ENCODE measurements at regions not wholly inside any gene's neighbourhood (a gene's known extent, or its start where the extent isn't known, plus 50 kb on each side); places are given as distances from the start of the nearest gene placed in this dataset.
A peak's percentile ranks its signal among the peaks of the same experiment; 100 is the strongest.

DNA sequence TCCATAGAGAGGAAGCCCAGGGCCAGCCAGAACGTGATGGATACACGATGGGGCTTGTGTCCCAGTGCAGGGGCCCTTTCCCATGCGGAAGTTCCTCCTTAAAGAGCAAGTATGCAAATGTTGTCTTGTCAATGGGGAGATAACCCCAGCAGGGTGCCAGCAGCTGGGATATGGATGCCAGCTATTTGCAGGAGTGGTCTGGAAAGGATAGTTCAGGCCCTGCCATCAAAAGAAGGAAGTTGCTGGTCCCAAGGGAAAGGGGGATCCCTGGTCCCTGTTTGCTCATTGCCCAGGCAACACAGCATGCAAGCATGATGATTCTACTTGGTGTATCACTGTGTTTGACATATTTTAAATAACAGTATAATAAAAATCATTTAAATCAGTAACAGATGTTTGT lies 73.1 kb upstream of the HECW1 start:
- Histone ChIP-seq H3F3A (replicated peaks; ENCODE audit: low read depth) (no peaks in the 10 kb centered on the region), H3K4me1 (ENCODE audit: insufficient read depth) (peaks cover 5% of the 10 kb centered on the region; the same call in 1 of the 2 replicates), H3K4me2 (no peak overlapping the region), H3K4me3 (no peak overlapping the region), H4K20me1 (replicated peaks; ENCODE audit: insufficient read depth) (no peaks in the 10 kb centered on the region), H3K36me3 (ENCODE audit: insufficient read depth) (no peaks in the 10 kb centered on the region), H3K27ac (ENCODE audit: low read depth) (no peak overlapping the region), H3K79me2 (replicated peaks; ENCODE audit: insufficient read depth) (no peaks in the 10 kb centered on the region), H2AFZ (no peak overlapping the region), H3K9me2 (ENCODE audit: insufficient read depth) (peaks cover 15% of the 10 kb centered on the region), H3K27me3 (ENCODE audit: insufficient read depth) (no peaks in the 10 kb centered on the region)
- peaks cover 14% of the 10 kb centered on the region for H3K4me1 Mint-ChIP-seq
- H3K36me3 Mint-ChIP-seq (ENCODE audit: low read depth) = no peaks in the 10 kb centered on the region
- H3K27ac Mint-ChIP-seq = no peak overlapping the region
- TF ChIP-seq, protein P1, sequence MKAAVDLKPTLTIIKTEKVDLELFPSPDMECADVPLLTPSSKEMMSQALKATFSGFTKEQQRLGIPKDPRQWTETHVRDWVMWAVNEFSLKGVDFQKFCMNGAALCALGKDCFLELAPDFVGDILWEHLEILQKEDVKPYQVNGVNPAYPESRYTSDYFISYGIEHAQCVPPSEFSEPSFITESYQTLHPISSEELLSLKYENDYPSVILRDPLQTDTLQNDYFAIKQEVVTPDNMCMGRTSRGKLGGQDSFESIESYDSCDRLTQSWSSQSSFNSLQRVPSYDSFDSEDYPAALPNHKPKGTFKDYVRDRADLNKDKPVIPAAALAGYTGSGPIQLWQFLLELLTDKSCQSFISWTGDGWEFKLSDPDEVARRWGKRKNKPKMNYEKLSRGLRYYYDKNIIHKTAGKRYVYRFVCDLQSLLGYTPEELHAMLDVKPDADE (IDR thresholded peaks at IDR 0.05) = no peak
- no peak for TF ChIP-seq POLR2AphosphoS5 (IDR thresholded peaks at IDR 0.05; ENCODE audit: low read depth)
- TF ChIP-seq ZNF331 (CRISPR knock-in tag; IDR thresholded peaks at IDR 0.05; ENCODE audit: low read depth) = no peak
- TF ChIP-seq NANOG (IDR thresholded peaks at IDR 0.05; ENCODE audit: borderline replicate concordance) = no peak
- TF ChIP-seq EZH2 (IDR thresholded peaks at IDR 0.05; ENCODE audit: low read depth, unreplicated experiment) = no peak
- no peak for TF ChIP-seq STAT1 (IDR thresholded peaks at IDR 0.05; ENCODE audit: unreplicated experiment)
- no peak for TF ChIP-seq ZNF114 (CRISPR knock-in tag; IDR thresholded peaks at IDR 0.05)
- TF ChIP-seq, protein P2, sequence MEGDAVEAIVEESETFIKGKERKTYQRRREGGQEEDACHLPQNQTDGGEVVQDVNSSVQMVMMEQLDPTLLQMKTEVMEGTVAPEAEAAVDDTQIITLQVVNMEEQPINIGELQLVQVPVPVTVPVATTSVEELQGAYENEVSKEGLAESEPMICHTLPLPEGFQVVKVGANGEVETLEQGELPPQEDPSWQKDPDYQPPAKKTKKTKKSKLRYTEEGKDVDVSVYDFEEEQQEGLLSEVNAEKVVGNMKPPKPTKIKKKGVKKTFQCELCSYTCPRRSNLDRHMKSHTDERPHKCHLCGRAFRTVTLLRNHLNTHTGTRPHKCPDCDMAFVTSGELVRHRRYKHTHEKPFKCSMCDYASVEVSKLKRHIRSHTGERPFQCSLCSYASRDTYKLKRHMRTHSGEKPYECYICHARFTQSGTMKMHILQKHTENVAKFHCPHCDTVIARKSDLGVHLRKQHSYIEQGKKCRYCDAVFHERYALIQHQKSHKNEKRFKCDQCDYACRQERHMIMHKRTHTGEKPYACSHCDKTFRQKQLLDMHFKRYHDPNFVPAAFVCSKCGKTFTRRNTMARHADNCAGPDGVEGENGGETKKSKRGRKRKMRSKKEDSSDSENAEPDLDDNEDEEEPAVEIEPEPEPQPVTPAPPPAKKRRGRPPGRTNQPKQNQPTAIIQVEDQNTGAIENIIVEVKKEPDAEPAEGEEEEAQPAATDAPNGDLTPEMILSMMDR (conservative IDR thresholded peaks at IDR 0.05; ENCODE audit: low read depth in 2 of 2) = no peak
- TF ChIP-seq EZH2phosphoT487 (IDR thresholded peaks at IDR 0.05; ENCODE audit: unreplicated experiment) = no peak
- TF ChIP-seq, protein P3, sequence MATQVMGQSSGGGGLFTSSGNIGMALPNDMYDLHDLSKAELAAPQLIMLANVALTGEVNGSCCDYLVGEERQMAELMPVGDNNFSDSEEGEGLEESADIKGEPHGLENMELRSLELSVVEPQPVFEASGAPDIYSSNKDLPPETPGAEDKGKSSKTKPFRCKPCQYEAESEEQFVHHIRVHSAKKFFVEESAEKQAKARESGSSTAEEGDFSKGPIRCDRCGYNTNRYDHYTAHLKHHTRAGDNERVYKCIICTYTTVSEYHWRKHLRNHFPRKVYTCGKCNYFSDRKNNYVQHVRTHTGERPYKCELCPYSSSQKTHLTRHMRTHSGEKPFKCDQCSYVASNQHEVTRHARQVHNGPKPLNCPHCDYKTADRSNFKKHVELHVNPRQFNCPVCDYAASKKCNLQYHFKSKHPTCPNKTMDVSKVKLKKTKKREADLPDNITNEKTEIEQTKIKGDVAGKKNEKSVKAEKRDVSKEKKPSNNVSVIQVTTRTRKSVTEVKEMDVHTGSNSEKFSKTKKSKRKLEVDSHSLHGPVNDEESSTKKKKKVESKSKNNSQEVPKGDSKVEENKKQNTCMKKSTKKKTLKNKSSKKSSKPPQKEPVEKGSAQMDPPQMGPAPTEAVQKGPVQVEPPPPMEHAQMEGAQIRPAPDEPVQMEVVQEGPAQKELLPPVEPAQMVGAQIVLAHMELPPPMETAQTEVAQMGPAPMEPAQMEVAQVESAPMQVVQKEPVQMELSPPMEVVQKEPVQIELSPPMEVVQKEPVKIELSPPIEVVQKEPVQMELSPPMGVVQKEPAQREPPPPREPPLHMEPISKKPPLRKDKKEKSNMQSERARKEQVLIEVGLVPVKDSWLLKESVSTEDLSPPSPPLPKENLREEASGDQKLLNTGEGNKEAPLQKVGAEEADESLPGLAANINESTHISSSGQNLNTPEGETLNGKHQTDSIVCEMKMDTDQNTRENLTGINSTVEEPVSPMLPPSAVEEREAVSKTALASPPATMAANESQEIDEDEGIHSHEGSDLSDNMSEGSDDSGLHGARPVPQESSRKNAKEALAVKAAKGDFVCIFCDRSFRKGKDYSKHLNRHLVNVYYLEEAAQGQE (IDR thresholded peaks at IDR 0.05; ENCODE audit: unreplicated experiment) = no peak
- no peak for TF ChIP-seq JUNB (IDR thresholded peaks at IDR 0.05; ENCODE audit: unreplicated experiment)
- TF ChIP-seq, protein P4, sequence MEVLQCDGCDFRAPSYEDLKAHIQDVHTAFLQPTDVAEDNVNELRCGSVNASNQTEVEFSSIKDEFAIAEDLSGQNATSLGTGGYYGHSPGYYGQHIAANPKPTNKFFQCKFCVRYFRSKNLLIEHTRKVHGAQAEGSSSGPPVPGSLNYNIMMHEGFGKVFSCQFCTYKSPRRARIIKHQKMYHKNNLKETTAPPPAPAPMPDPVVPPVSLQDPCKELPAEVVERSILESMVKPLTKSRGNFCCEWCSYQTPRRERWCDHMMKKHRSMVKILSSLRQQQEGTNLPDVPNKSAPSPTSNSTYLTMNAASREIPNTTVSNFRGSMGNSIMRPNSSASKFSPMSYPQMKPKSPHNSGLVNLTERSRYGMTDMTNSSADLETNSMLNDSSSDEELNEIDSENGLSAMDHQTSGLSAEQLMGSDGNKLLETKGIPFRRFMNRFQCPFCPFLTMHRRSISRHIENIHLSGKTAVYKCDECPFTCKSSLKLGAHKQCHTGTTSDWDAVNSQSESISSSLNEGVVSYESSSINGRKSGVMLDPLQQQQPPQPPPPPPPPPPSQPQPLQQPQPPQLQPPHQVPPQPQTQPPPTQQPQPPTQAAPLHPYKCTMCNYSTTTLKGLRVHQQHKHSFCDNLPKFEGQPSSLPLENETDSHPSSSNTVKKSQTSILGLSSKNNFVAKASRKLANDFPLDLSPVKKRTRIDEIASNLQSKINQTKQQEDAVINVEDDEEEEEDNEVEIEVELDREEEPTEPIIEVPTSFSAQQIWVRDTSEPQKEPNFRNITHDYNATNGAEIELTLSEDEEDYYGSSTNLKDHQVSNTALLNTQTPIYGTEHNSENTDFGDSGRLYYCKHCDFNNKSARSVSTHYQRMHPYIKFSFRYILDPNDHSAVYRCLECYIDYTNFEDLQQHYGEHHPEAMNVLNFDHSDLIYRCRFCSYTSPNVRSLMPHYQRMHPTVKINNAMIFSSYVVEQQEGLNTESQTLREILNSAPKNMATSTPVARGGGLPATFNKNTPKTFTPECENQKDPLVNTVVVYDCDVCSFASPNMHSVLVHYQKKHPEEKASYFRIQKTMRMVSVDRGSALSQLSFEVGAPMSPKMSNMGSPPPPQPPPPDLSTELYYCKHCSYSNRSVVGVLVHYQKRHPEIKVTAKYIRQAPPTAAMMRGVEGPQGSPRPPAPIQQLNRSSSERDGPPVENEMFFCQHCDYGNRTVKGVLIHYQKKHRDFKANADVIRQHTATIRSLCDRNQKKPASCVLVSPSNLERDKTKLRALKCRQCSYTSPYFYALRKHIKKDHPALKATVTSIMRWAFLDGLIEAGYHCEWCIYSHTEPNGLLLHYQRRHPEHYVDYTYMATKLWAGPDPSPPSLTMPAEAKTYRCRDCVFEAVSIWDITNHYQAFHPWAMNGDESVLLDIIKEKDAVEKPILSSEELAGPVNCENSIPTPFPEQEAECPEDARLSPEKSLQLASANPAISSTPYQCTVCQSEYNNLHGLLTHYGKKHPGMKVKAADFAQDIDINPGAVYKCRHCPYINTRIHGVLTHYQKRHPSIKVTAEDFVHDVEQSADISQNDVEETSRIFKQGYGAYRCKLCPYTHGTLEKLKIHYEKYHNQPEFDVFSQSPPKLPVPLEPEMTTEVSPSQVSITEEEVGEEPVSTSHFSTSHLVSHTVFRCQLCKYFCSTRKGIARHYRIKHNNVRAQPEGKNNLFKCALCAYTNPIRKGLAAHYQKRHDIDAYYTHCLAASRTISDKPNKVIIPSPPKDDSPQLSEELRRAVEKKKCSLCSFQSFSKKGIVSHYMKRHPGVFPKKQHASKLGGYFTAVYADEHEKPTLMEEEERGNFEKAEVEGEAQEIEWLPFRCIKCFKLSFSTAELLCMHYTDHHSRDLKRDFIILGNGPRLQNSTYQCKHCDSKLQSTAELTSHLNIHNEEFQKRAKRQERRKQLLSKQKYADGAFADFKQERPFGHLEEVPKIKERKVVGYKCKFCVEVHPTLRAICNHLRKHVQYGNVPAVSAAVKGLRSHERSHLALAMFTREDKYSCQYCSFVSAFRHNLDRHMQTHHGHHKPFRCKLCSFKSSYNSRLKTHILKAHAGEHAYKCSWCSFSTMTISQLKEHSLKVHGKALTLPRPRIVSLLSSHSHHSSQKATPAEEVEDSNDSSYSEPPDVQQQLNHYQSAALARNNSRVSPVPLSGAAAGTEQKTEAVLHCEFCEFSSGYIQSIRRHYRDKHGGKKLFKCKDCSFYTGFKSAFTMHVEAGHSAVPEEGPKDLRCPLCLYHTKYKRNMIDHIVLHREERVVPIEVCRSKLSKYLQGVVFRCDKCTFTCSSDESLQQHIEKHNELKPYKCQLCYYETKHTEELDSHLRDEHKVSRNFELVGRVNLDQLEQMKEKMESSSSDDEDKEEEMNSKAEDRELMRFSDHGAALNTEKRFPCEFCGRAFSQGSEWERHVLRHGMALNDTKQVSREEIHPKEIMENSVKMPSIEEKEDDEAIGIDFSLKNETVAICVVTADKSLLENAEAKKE (CRISPR knock-in tag; IDR thresholded peaks at IDR 0.05) = no peak; the same call in 1 of the 2 replicates
- no peak for TF ChIP-seq CREB1 (CRISPR knock-in tag; IDR thresholded peaks at IDR 0.05; ENCODE audit: low read depth)
- H3K27me3 Mint-ChIP-seq (ENCODE audit: insufficient read depth, low read depth, poor library complexity) = no peaks in the 10 kb centered on the region
- peak; percentile 62 for DNase-seq (ENCODE audit: low spot score)
- no peak overlapping the region for H3K4me3 Mint-ChIP-seq
- ATAC-seq = peak; percentile 50
- H3K9me3 Mint-ChIP-seq = no peaks in the 10 kb centered on the region; the same call in 2 of the 3 replicates
